DOHH2 (cell line): ENCODE measurements at regions not wholly inside any gene's neighbourhood (a gene's known extent, or its start where the extent isn't known, plus 50 kb on each side); places are given as distances from the start of the nearest gene placed in this dataset.

Experiments used
- EZH2phosphoT487 ChIP-seq: fragments of 200-600 bp; sonication (generic); IDR thresholded peaks from 2 replicates; pipeline ENCODE4 v1.6.1; 2017; ENCODE audit warnings: borderline replicate concordance, mild to moderate bottlenecking, antibody characterized with exemption, low read length, moderate library complexity, mixed read lengths
- TF ChIP-seq, protein P1 (sequence below): fragments of 200-600 bp; sonication (generic); IDR thresholded peaks from one replicate; pipeline ENCODE4 v1.5.1; 2014; ENCODE audit warnings: antibody characterized with exemption, mild to moderate bottlenecking, low read depth, low read length; ENCODE audit not compliant: poor library complexity, severe bottlenecking

- TF ChIP-seq, protein P1, sequence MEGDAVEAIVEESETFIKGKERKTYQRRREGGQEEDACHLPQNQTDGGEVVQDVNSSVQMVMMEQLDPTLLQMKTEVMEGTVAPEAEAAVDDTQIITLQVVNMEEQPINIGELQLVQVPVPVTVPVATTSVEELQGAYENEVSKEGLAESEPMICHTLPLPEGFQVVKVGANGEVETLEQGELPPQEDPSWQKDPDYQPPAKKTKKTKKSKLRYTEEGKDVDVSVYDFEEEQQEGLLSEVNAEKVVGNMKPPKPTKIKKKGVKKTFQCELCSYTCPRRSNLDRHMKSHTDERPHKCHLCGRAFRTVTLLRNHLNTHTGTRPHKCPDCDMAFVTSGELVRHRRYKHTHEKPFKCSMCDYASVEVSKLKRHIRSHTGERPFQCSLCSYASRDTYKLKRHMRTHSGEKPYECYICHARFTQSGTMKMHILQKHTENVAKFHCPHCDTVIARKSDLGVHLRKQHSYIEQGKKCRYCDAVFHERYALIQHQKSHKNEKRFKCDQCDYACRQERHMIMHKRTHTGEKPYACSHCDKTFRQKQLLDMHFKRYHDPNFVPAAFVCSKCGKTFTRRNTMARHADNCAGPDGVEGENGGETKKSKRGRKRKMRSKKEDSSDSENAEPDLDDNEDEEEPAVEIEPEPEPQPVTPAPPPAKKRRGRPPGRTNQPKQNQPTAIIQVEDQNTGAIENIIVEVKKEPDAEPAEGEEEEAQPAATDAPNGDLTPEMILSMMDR = no peak
- no peak for TF ChIP-seq EZH2phosphoT487
Observed at GRCh38 chr7:121505540-121506182, 109.6 kb upstream of the FAM3C start.
